ENCODE measurements at regions not wholly inside any gene's neighbourhood (a gene's known extent, or its start where the extent isn't known, plus 50 kb on each side); places are given as distances from the start of the nearest gene placed in this dataset.
A peak's percentile ranks its signal among the peaks of the same experiment; 100 is the strongest.

- no peak overlapping the region for H3T11ph ChIP-seq (ENCODE audit: low read length)
- TF ChIP-seq, protein P1, sequence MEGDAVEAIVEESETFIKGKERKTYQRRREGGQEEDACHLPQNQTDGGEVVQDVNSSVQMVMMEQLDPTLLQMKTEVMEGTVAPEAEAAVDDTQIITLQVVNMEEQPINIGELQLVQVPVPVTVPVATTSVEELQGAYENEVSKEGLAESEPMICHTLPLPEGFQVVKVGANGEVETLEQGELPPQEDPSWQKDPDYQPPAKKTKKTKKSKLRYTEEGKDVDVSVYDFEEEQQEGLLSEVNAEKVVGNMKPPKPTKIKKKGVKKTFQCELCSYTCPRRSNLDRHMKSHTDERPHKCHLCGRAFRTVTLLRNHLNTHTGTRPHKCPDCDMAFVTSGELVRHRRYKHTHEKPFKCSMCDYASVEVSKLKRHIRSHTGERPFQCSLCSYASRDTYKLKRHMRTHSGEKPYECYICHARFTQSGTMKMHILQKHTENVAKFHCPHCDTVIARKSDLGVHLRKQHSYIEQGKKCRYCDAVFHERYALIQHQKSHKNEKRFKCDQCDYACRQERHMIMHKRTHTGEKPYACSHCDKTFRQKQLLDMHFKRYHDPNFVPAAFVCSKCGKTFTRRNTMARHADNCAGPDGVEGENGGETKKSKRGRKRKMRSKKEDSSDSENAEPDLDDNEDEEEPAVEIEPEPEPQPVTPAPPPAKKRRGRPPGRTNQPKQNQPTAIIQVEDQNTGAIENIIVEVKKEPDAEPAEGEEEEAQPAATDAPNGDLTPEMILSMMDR (conservative IDR thresholded peaks at IDR 0.05) = no peak
- H3K56ac ChIP-seq (ENCODE audit: insufficient read length, low read depth, low read length) = no peak overlapping the region
- no peaks in the 10 kb centered on the region for H3K79me1 ChIP-seq (ENCODE audit: insufficient read depth, low read depth, low read length, poor library complexity, severe bottlenecking)
- no peak overlapping the region for H3K14ac ChIP-seq (ENCODE audit: insufficient read depth, low read length)
- H3K9ac ChIP-seq (ENCODE audit: extremely low read depth, insufficient read length, low read length) = no peak overlapping the region
- no peak overlapping the region for H2BK12ac ChIP-seq (ENCODE audit: insufficient read length, low read depth, low read length)
- peaks cover 16 to 26% of the 10 kb centered on the region in 2 experiments for H3K4me1 Mint-ChIP-seq
- no peak overlapping the region for H2BK15ac ChIP-seq (ENCODE audit: low read depth, low read length)
- no peaks in the 10 kb centered on the region for H3K79me2 ChIP-seq (ENCODE audit: insufficient read depth, low read length)
- no peak overlapping the region for H3K23ac ChIP-seq (ENCODE audit: insufficient read length, low read depth, low read length)
- H3K4ac ChIP-seq (ENCODE audit: low read depth, low read length) = no peak overlapping the region
- no peaks in the 10 kb centered on the region for H3K23me2 ChIP-seq (ENCODE audit: insufficient read length, low read depth, low read length, poor library complexity, severe bottlenecking)
- H3K36me3 Mint-ChIP-seq (ENCODE audit: insufficient read depth in 1 of 3, low read depth in 3 of 3) = no peaks in the 10 kb centered on the region
- H3K9me3 Mint-ChIP-seq = no peaks in the 10 kb centered on the region
- H3K4me2 ChIP-seq (ENCODE audit: insufficient read depth, insufficient read length, low read length) = no peak overlapping the region
- no peak overlapping the region for H2BK5ac ChIP-seq (ENCODE audit: insufficient read length, low read length)
- H4K91ac ChIP-seq (ENCODE audit: insufficient read length, low read depth, low read length) = no peak overlapping the region
- WGBS (ENCODE audit: extremely low coverage, insufficient read length, low lambda C conversion rate) = no CpG with 5 or more reads among the region's 6 CpGs
- H4K20me1 ChIP-seq (ENCODE audit: control insufficient read depth, insufficient read depth, insufficient read length) = no peaks in the 10 kb centered on the region
- no peak overlapping the region for H2AK5ac ChIP-seq (ENCODE audit: insufficient read length, low read length)
- no peaks in the 10 kb centered on the region for H3K9me3 ChIP-seq (ENCODE audit: control insufficient read depth, low read depth, low read length)
- 0 out of 2 replicates have a peak, but pooled peaks cover 2% of the 10 kb centered on the region for H3K27me3 Mint-ChIP-seq (ENCODE audit: low read depth)
- no peak overlapping the region for H4K5ac ChIP-seq (ENCODE audit: insufficient read length, low read depth, low read length)
- DNase-seq = peak; percentile 39
- no peak overlapping the region for H3K4me3 Mint-ChIP-seq
- no peak overlapping the region for H2AFZ ChIP-seq (ENCODE audit: low read length)
- no peak overlapping the region for H3K27ac ChIP-seq (ENCODE audit: insufficient read length, low read depth, low read length)
- H2BK120ac ChIP-seq (ENCODE audit: low read depth, low read length, poor library complexity, severe bottlenecking) = no peak overlapping the region
- H3K27me3 ChIP-seq (ENCODE audit: insufficient read depth, low read length) = no peaks in the 10 kb centered on the region
- no peak overlapping the region for H3K27ac Mint-ChIP-seq
- H4K8ac ChIP-seq (replicated peaks; ENCODE audit: insufficient read length, low read depth, low read length) = no peak overlapping the region
- no peak overlapping the region for H2BK20ac ChIP-seq (ENCODE audit: low read depth, low read length, poor library complexity, severe bottlenecking)
- H3K18ac ChIP-seq (ENCODE audit: insufficient read length, low read depth, low read length) = no peak overlapping the region
- H3K4me1 ChIP-seq (ENCODE audit: insufficient read depth, low read length) = peaks cover 3% of the 10 kb centered on the region
These were observed 78.1 kb upstream of the HMHB1 start for GRCh38 chr5:143733665-143734455.

Measured in H9 (cell line).